Hepatocyte (in vitro differentiated cells): ENCODE measurements at regions not wholly inside any gene's neighbourhood (a gene's known extent, or its start where the extent isn't known, plus 50 kb on each side); places are given as distances from the start of the nearest gene placed in this dataset.
"Not testable (repeated sequence)": the region's sequence is repeated elsewhere in the genome, so short reads cannot be mapped to it uniquely, and the experiment has no call there.

Experiments
- DNase-seq: peaks from one replicate; pipeline ENCODE4 v3.0.0-alpha.2; 2016; ENCODE audit warnings: low spot score
- H2AFZ ChIP-seq: fragments of 200-600 bp; sonication (generic); 2 replicates; pipeline ENCODE4 v1.6.0; 2016; ENCODE audit warnings: antibody characterized with exemption, mild to moderate bottlenecking
- H3K27ac ChIP-seq: fragments of 200-600 bp; sonication (generic); 2 replicates; pipeline ENCODE4 v1.5.1; 2016; ENCODE audit warnings: mild to moderate bottlenecking
- H3K27me3 ChIP-seq: fragments of 200-600 bp; sonication (generic); 2 replicates; pipeline ENCODE4 v1.6.1; 2016
- H3K36me3 ChIP-seq: fragments of 200-600 bp; sonication (generic); replicated peaks from 2 replicates; pipeline ENCODE4 v1.5.1; 2016; ENCODE audit warnings: low read depth; ENCODE audit not compliant: insufficient read depth
- H3K4me1 ChIP-seq: fragments of 200-600 bp; sonication (generic); 2 replicates; pipeline ENCODE4 v1.5.1; 2016; ENCODE audit warnings: mild to moderate bottlenecking, moderate library complexity; ENCODE audit not compliant: insufficient read depth
- H3K4me2 ChIP-seq: fragments of 200-600 bp; sonication (generic); 2 replicates; pipeline ENCODE4 v1.6.0; 2016
- H3K4me3 ChIP-seq: fragments of 200-600 bp; sonication (generic); 2 replicates; pipeline ENCODE4 v1.5.1; 2016; ENCODE audit warnings: mild to moderate bottlenecking
- H3K79me2 ChIP-seq: fragments of 200-600 bp; sonication (generic); 2 replicates; pipeline ENCODE4 v1.6.0; 2017; ENCODE audit warnings: mild to moderate bottlenecking
- H3K9me2 ChIP-seq: fragments of 200-600 bp; sonication (generic); replicated peaks from 2 replicates; pipeline ENCODE4 v1.6.0; 2017; ENCODE audit warnings: mild to moderate bottlenecking; ENCODE audit not compliant: insufficient read depth
- H3K9me3 ChIP-seq: fragments of 200-600 bp; sonication (generic); 2 replicates; pipeline ENCODE4 v1.5.1; 2016; ENCODE audit warnings: low read depth, mild to moderate bottlenecking
- H4K20me1 ChIP-seq: fragments of 200-600 bp; sonication (generic); 2 replicates; pipeline ENCODE4 v1.6.0; 2016; ENCODE audit warnings: mild to moderate bottlenecking; ENCODE audit not compliant: insufficient read depth, poor library complexity, severe bottlenecking
- CTCF ChIP-seq: fragments of 200-600 bp; sonication (generic); IDR thresholded peaks from 2 replicates; pipeline ENCODE4 v1.5.1; 2016; ENCODE audit warnings: antibody characterized with exemption, mild to moderate bottlenecking; ENCODE audit not compliant: poor library complexity
- EZH2 ChIP-seq: fragments of 200-600 bp; sonication (generic); IDR thresholded peaks from 2 replicates; pipeline ENCODE4 v1.6.1; 2016; ENCODE audit warnings: antibody characterized with exemption, mild to moderate bottlenecking, borderline replicate concordance
- EZH2phosphoT487 ChIP-seq: fragments of 200-600 bp; sonication (generic); IDR thresholded peaks from one replicate; pipeline ENCODE4 v1.6.1; 2018; ENCODE audit warnings: antibody characterized with exemption, mild to moderate bottlenecking, low read depth, moderate library complexity; ENCODE audit not compliant: unreplicated experiment, severe bottlenecking
- WGBS: methylation state at CpG from one replicate; pipeline ENCODE4 v1.1.6; 2016; ENCODE audit warnings: low lambda C conversion rate; ENCODE audit errors: missing lambda C conversion rate; 5-methylcytosine and 5-hydroxymethylcytosine counted together

GRCh38 chr10:21441625-21442024, 83.9 kb downstream of the SKIDA1 start:
- no peak overlapping the region for H3K27ac ChIP-seq

GRCh38 chr10:21438914-21439313, 86.6 kb downstream of the SKIDA1 start:
- not testable (repeated sequence) for H3K9me2 ChIP-seq, H3K79me2 ChIP-seq, H3K27ac ChIP-seq, H3K4me3 ChIP-seq, H3K27me3 ChIP-seq, H3K4me2 ChIP-seq, H3K4me1 ChIP-seq, H4K20me1 ChIP-seq, H3K36me3 ChIP-seq, H3K9me3 ChIP-seq, DNase-seq, H2AFZ ChIP-seq
- WGBS: 79% methylated on average over 10 of the region's 10 CpGs

More at GRCh38 chr10:21441625-21442024, 83.9 kb downstream of the SKIDA1 start:
- Histone ChIP-seq H3K27me3 (no peaks in the 10 kb centered on the region), H3K9me2 (no peaks in the 10 kb centered on the region), H3K4me1 (no peaks in the 10 kb centered on the region), H2AFZ (no peak overlapping the region), H3K36me3 (no peaks in the 10 kb centered on the region), H3K4me3 (no peak overlapping the region), H3K79me2 (no peaks in the 10 kb centered on the region), H4K20me1 (no peaks in the 10 kb centered on the region), H3K9me3 (no peaks in the 10 kb centered on the region), H3K4me2 (no peak overlapping the region)
- TF ChIP-seq EZH2 (no peak), EZH2phosphoT487 (no peak), CTCF (no peak)
- WGBS: 89% methylated on average over 2 of the region's 2 CpGs
- no peak for DNase-seq

- TF ChIP-seq EZH2phosphoT487: no peak
- no peak for TF ChIP-seq CTCF
- TF ChIP-seq EZH2: no peak
- 93% methylated on average over 8 of the region's 8 CpGs for WGBS
- H3K27me3 ChIP-seq: no peaks in the 10 kb centered on the region
Measured at GRCh38 chr10:21437770-21438382, 87.6 kb downstream of the SKIDA1 start.

GRCh38 chr10:21432266-21432665, 93.2 kb downstream of the SKIDA1 start:
- Histone ChIP-seq H3K9me3 (no peaks in the 10 kb centered on the region), H3K4me3 (no peak overlapping the region), H3K36me3 (no peaks in the 10 kb centered on the region), H2AFZ (no peak overlapping the region), H3K27me3 (no peaks in the 10 kb centered on the region), H3K4me1 (no peaks in the 10 kb centered on the region), H3K9me2 (no peaks in the 10 kb centered on the region), H3K79me2 (no peaks in the 10 kb centered on the region), H4K20me1 (no peaks in the 10 kb centered on the region), H3K4me2 (no peak overlapping the region), H3K27ac (no peak overlapping the region)
- TF ChIP-seq EZH2: no peak
- TF ChIP-seq EZH2phosphoT487: no peak
- TF ChIP-seq CTCF: no peak
- 56% methylated on average over 1 of the region's 1 CpG for WGBS
- no peak for DNase-seq

More at GRCh38 chr10:21437770-21438382, 87.6 kb downstream of the SKIDA1 start:
- no peaks in the 10 kb centered on the region for H3K36me3 ChIP-seq
- no peaks in the 10 kb centered on the region for H3K9me2 ChIP-seq
- no peaks in the 10 kb centered on the region for H3K79me2 ChIP-seq
- no peaks in the 10 kb centered on the region for H3K4me1 ChIP-seq
- H3K4me2 ChIP-seq: no peak overlapping the region
- H3K9me3 ChIP-seq: no peaks in the 10 kb centered on the region
- H2AFZ ChIP-seq: no peak overlapping the region
- H3K4me3 ChIP-seq: no peak overlapping the region
- no peaks in the 10 kb centered on the region for H4K20me1 ChIP-seq
- H3K27ac ChIP-seq: no peak overlapping the region
- DNase-seq: no peak
